HG03354 (cell line): ENCODE measurements at regions not wholly inside any gene's neighbourhood (a gene's known extent, or its start where the extent isn't known, plus 50 kb on each side); places are given as distances from the start of the nearest gene placed in this dataset.

Experiments used
- ATAC-seq: cut with Tn5 transposase; IDR thresholded peaks from one replicate; pipeline ENCODE4 v1.9.1; 2021; ENCODE audit warnings: mild to moderate bottlenecking; ENCODE audit not compliant: unreplicated experiment, poor library complexity, severe bottlenecking

DNA sequence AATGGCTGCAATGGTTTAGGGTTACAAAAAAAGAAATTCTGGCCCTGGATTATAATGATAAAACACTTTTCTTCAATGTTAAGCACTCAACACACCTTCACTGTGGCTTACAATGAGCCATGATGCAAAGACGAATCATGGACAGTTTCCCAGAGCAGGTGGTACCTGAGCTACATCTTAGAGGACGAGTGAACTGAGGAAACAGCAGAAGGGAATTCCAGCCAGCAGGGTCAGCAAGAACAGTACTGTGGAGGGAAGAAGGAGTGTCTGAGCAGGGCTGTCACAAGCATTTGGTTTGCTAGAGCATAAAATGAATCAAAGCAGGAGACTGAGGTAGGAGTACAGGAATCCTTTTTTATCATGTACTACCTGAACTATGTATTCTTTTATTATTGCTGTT, 332.8 kb upstream of the C11orf87 start:
- ATAC-seq = no peak

DNA sequence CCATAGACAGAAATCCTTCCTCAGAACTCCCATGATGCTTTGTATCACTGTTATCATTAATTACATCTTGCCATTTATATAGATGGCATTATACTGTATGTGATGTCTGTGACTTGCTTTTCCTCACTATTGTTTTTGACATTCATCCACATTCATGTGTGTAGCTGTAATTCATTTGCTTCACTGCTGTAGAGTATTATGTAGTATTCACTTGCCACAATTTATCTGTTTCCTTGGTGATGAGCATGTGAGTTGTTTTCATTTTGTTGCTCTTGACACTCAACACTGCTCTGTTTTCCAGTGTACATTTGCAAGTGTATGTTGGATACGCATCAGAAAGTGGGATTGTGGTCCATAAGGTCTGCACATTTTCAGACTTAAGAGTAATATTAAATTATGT, 328.6 kb upstream of the C11orf87 start:
- no peak for ATAC-seq

DNA sequence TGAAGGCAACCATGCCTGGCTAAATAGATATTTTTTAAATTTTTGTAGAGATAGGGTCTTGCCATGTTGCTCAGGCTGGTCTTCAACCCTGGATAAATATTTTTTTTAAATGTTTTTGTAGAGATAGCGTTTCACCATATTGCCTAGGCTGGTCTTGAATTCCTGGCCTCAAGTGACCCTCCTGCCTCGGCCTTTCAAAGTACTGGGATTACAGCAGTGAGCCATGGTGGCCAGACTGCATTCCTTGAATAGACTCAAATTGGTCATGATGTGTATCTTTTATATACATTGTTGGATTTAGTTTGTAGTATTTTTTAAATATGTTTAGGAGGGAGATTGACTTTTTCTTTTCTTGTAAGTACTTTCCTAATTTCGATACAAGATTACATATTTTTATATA, 325.7 kb upstream of the C11orf87 start:
- no peak for ATAC-seq

DNA sequence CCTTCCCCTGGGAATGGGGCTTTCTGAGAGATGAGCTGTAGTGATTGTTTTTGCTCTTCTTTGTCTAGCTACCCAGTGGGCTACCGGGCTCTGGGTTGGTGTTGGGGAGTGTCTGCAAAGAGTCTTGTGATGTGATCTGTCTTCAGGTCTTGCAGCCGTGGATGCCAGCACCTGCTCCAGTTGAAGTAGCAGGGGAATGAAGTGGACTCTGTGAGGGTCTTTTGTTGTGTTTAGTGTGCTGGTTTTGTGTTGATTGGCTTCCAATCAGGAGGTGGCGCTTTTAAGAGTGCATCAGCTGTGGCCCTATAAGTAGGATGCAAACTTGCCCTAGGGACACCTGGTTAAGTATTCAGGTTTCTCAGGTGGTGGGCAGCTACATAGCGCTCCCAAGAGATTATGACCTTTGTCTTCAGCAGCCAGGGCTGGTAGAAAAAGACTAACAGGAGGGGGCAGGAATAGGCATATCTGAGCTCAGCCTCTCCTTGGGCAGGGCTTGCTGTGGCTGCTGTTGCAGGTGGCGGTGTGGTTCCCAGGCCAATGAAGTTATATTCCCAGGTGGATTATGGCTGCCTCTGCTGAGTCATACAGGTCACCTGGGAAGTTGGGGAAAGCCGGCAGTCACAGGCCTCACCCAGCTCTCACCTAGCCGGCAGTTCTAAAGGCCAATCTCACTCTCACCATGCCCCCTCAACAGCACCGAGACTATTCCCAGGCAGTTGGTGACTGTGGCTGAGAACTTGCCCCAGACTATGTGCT, 315.7 kb upstream of the C11orf87 start:
- ATAC-seq = no peak

DNA sequence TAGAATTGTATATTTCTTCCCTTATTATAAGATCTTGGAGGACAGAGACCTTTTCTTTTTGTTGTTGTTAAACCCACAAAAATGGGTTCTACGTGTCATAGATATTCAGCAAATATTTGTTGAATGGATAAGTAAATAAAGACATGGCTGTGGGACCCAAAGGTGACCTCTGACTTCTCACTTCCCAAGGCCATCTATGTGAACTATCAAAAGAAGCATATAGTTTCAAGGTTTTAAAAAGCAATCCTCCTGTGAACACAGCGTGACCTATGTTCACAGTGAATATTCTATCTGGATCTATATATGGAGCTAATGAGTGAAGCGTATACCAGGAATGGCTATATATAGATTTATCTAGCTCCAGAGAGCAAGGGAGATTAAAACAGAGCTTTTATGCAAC, 312.8 kb upstream of the C11orf87 start:
- no peak for ATAC-seq

DNA sequence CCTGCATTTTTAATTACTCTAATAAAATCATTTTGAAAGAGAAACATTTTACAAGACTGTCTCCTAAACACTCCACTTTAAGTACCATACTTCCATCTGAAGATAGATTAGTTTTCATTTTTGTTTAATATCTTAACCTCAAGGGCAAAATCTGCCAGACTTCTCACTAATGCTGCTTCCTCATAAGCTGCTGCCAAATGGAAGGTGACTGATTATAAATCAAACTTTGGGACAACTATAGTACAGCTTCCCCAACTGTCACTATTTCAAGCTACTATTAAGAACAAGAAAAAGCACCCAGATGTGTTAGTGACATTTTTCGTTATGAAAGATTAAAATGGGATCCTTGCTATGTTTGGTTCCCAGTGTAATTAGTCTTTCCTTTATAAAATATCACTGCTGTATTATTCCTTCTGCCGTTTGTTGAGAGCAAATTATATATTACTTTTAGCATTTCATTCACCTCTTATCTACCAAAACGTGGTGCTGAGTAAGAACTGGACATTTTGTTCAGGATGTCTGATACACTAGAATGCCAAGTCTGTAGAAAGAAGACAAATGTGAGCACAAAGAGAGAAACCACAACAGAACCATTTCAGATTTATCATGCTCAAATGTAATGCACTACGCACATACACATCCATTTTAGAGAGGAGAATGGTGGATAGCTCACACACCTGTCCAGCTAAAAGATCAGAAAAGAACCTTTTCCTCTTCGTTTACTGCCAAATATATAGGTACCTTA, 312.2 kb upstream of the C11orf87 start:
- ATAC-seq = no peak

DNA sequence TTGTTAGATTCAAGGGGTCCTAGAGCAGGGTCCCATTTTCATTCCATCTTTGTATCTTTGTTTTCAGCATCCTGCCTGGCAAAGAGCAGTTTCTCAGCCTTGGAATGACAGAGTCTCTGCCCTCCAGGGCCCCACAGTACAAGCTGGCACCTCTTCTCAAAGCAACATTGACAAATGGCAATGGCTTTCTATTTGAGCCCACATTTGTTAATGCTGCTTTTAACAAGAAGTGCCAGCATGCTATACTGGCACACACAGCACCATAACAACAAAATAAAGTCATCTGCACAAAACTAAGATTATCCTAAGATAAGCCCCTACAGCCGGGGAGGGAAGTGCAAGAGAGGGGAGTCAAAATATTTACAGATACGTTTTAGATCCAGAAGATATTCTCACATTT, 309.7 kb upstream of the C11orf87 start:
- ATAC-seq = no peak

DNA sequence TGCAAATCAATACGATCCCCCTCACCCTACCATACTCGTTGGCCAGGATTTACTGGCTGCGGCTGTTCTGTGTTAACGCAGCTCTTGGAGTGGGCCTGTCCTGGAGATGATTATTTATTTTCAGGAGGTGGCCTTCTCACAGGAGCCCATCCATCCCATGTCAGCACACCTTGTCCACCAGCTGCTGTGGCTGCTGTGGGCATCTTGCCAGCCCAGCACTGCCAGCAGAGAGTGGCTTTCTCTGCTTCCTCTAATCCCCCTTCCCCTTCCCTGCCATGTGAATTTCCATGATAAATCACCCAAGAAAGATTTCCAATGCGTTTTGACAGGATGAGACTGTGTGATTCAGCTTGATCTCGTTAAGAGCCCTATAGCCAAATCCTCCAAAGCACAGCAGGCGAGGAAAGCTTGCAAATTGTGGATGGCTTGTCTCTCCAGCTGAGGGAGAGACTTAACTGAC, 309.1 kb upstream of the C11orf87 start:
- ATAC-seq = no peak

DNA sequence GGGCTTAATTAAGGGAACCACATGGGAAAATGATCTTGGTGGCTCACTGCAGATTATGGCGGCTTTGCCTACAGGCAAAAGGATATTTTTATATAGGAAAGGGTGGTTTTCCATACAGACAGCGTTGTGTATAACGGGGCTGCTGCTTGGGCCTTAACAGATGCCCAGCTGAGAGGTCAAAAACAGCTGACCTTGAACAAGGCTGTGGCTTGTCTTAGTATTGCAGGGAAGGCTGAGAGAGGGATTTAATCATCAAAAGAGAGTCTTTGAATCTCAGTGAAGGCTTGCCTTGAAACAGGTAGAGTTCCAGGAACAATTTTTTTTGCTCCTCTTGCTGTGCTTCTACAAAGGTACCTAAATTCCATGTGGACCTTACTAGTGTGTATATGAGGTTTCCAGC, 301.6 kb upstream of the C11orf87 start:
- no peak for ATAC-seq

DNA sequence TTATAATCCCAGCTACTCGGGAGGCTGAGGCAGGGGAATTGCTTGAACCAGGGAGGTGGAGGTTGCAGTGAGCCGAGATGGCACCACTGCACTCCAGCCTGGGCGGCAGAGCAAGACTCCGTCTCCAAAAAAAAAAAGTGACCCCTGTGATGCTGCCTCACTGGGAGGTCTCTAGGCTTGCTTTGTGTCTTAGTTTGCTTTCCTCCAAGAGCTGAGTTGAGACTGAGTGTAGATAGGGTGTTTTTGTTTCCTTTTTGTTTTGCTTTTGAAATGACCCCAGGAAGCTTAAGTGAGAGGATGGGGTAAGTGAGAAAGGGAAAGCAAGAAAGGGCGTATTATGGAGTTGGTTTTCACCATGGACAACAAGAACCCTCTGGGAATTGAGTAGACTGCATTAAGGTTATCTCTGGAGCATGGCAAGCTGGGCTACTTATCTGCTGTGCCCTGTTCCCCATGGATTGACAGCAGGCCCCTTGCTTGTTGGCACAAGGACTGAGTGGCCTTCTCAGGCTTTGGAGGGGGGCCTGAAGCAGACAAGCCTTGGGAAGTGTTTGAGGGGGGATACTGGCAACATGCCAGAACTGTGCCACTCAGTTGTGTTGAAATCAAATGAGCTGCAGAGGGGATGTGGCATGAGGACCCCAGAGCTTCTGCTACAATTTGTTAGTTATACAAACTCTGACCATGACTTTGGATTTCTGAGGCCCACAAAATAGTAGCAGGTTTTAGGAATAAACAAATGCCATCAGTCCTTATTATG, 300.6 kb upstream of the C11orf87 start:
- ATAC-seq = no peak

DNA sequence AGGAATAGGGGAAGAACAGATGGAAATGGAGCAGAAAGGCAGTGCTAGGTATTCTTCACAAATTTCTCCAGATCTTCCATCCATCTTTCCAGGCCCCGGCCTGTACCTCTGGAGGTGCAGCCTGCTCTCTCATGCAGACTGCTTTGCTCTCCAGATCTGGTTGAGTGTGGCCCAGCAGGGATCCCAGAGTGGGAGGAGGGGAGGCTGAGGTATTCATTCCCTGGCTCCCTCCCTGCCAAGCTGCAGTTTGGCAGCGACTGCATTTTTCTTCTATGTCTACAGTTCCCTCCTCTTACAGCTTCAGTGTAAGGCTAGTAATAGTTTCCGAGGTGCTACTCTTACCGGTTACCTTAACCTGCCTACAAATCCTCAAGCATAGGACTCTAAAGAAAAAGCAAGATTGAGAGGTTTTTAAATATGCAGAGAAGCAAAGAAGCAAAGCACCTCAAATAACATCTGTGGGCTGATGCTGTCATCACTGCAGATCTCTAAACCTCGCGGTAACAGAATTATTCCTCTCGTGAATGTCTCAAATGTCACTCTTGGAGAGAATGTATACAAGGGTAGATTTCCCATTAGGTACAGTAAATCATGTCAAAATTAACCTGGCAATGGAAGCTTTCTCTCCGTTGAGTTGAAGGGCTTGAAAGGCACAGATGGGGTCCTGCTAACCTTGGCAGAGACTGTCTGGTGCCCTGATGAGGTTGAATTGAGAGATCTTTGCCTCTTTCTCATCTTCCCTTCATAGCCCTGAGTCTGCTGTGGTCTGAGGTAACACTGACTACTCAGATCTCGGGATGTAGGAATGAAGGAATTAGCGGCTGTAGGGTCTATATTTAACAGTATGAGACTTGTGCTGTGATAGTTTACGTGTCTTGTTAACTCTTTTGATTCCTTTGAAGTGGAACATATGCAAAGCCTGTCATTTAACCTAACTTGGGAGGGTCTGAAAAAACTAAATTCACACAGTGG, 297.9 kb upstream of the C11orf87 start:
- no peak for ATAC-seq

DNA sequence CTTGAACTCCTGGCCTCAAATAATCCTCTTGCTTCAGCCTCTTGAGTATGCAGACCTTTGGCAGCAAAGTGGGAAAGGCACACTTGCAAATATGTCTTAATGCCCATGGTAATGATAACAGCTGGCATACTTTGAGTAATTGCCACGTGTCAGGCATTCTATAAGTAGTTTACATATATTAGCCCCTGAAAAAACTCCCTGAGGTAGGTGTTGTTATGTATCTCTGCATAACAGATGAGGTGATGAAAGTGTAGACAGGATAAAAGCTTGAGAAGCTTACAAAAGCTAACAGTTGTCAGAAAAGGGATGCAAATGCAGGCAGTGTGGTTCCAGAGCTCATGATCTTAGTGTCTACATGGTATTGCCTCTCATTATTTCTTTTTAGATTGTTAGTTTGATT, 291.1 kb upstream of the C11orf87 start:
- no peak for ATAC-seq

DNA sequence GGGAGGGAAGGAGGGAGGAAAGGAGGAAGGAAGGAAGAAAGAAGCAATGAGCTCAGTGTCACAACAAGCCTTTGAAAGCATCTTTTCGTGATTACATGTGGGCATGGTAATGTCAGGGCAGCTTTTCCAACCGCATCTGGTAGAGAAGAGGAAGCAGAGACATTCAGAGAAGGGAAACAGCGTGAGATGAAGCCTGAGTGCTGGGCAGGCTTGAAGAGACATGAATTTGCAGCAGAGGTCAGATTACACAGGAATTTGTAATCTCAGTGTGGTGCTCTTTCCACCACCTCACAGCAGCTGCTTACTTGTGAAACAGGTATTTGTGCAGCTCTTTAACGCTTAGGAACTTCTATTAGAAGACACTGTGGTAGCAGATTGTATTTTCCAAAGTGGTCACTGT, 289.5 kb upstream of the C11orf87 start:
- no peak for ATAC-seq

DNA sequence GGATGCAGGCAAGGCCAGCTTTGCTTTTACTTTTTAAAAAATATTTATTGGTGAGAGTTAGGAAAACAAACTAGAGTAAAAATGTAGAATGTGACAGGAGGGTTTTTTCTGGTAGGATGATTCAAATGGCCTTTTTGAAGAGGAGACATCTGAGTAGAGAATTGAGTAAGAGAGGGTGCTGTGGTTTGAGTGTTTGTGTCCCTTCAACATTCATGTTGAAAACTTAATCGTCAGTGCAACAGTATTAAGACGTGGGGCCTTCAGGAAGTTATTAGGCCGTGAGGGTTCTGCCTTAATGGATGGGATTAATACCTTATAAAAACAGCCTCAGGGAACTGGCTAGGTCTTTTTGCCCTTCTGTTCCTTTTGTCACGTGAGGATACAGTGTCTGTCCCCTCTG, 288.8 kb upstream of the C11orf87 start:
- ATAC-seq = no peak

DNA sequence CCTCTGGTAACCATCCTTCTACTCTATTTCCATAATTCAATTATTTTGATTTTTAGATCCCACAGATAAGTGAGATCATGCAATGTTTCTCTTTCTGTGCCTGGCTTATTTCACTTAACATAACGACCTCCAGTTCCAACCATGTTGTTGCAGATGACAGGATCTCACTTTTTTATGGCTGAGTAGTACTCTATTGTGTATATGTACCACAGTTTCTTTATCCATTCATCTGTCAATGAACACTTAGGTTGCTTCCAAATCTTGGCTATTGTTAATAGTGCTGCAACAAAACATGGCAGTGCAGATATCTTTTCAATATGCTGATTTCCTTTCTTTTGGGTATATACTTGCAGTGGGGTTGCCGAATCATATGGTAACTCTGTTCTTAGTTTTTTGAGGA, 286.4 kb upstream of the C11orf87 start:
- ATAC-seq = no peak

DNA sequence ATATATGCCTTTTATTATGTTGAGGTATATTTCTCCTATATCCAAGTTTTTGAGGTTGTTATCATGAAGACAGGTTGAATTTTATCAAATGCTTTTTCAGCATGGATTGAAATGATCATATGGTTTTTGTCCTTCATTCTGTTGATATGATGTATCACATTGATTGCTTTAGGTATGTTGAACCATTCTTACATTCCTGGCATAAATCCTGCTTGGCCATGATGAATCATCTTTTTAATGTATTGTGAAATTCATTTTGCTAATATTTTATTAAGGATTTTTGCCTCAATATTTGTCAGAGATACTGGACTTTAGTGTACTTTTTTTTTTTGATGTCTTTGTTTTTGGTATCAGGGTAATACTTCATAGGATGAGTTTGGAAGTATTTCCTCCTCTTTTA, 283.8 kb upstream of the C11orf87 start:
- ATAC-seq = no peak

DNA sequence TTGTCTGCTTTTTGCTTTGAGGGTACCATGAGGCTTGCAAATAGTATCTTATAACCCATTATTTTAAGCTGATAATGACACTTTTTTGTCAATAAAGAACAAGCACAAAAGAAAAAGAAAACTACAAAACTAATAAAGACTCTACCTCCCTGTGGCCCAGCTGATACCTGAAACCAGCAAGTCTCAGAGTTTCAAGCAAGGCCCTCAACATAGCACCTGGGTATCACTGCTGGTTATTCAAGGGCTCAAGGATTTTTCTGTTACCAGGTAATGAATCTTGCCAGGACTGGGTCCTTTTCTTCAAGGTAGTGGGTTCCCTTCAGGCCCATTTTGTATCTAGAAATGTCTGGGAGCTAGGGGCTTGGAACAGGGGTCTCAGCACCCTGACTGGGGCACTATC, 281.6 kb upstream of the C11orf87 start:
- ATAC-seq = no peak

DNA sequence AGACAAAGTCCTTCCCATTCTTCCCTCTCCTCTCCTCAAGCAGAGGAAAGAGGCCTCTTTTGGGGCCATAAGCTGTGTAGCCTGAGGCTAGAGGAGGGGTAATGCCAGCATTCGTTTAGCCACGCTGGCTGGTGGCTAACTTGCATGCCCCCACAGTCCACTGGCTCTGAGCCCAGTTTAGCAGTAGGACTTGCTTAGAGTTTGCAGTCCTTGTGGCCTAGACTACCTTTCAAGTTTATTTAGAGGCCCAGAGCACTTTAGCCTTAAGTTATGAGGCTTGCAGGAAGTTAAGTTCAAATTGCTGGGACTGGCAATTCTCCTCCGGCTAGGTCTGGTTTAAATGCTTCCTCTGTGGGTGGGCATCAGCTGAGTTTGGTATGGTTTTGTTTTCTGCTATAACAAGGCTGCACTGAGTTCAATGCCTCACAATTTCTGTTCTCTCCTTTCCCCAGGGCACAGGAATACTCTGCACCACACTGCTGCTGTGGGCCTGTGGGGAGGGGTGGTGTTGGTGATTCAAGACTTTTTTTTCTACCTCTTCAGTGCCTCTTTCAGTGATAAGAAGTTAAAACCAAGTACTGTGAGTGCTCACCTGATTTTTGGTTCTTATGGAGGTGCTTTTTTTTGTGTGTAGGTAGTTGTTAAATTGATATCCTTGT, 281.0 kb upstream of the C11orf87 start:
- ATAC-seq = no peak

DNA sequence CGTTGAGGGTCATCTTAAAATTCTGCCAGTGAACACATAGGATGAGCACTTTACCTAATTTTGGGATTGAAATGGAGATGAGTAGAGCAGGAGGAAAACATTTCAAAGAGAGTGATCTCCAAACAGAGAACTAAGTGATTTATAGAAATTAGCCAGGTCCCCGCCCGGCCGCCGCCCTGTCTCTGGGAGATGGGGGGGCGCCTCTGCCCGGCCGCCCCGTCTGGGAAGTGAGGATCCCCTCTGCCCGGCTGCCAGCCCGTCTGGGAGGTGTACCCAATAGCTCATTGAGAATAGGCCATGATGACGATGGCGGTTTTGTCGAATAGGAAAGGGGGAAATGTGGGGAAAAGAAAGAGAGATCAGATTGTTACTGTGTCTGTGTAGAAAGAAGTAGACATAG, 276.7 kb upstream of the C11orf87 start:
- ATAC-seq = no peak
